Neural cell (in vitro differentiated cells): ENCODE measurements at regions not wholly inside any gene's neighbourhood (a gene's known extent, or its start where the extent isn't known, plus 50 kb on each side); places are given as distances from the start of the nearest gene placed in this dataset.
"Not testable (repeated sequence)": the region's sequence is repeated elsewhere in the genome, so short reads cannot be mapped to it uniquely, and the experiment has no call there.

Experiments
- CTCF ChIP-seq: fragments of 450-650 bp; IDR thresholded peaks from 2 replicates; pipeline ENCODE4 v1.5.1; 2014; ENCODE audit warnings: antibody characterized with exemption, mild to moderate bottlenecking, moderate library complexity; ENCODE audit not compliant: poor library complexity, severe bottlenecking
- EP300 ChIP-seq: fragments of 450-650 bp; conservative IDR thresholded peaks from 2 replicates; pipeline ENCODE4 v1.6.1; 2014; ENCODE audit warnings: antibody characterized with exemption, mild to moderate bottlenecking, moderate library complexity; ENCODE audit not compliant: poor library complexity, severe bottlenecking
- EZH2 ChIP-seq: fragments of 200-600, 300-800 bp; shearing (Covaris generic), sonication (generic); IDR thresholded peaks from 2 replicates; pipeline ENCODE4 v1.6.1; 2014; ENCODE audit warnings: antibody characterized with exemption, low read length, borderline replicate concordance, mild to moderate bottlenecking; ENCODE audit not compliant: insufficient read depth, poor library complexity, severe bottlenecking
- MXI1 ChIP-seq: fragments of 450-650 bp; conservative IDR thresholded peaks from 2 replicates; pipeline ENCODE4 v1.6.1; 2014; ENCODE audit warnings: antibody characterized with exemption, mild to moderate bottlenecking; ENCODE audit not compliant: poor library complexity, severe bottlenecking
- POLR2AphosphoS5 ChIP-seq: IDR thresholded peaks from 2 replicates; pipeline ENCODE4 v1.6.1; 2012
- RAD21 ChIP-seq: fragments of 450-650 bp; conservative IDR thresholded peaks from 2 replicates; pipeline ENCODE4 v1.6.1; 2014; ENCODE audit warnings: antibody characterized with exemption, mild to moderate bottlenecking, moderate library complexity
- REST ChIP-seq: IDR thresholded peaks from 2 replicates; pipeline ENCODE4 v1.6.1; 2012; ENCODE audit warnings: borderline replicate concordance
- SMC3 ChIP-seq: fragments of 450-650 bp; conservative IDR thresholded peaks from 2 replicates; pipeline ENCODE4 v1.6.1; 2014; ENCODE audit warnings: antibody characterized with exemption, mild to moderate bottlenecking, moderate library complexity; ENCODE audit not compliant: poor library complexity
- TAF1 ChIP-seq: IDR thresholded peaks from 2 replicates; pipeline ENCODE4 v1.6.1; 2012; ENCODE audit warnings: low read depth

GRCh38 chr9:38944881-38945449 is 225.0 kb upstream of the FAM240B start:
- TF ChIP-seq EZH2, EP300, CTCF, TAF1, RAD21, REST, POLR2AphosphoS5, SMC3, MXI1: not testable (repeated sequence)
